Coronary artery (tissue), 2 donors: ENCODE measurements at regions not wholly inside any gene's neighbourhood (a gene's known extent, or its start where the extent isn't known, plus 50 kb on each side); places are given as distances from the start of the nearest gene placed in this dataset.

Experiments
- DNase-seq: peaks from one replicate; pipeline ENCODE4 v3.0.0-alpha.2; 2017; ENCODE audit warnings: low spot score
- H3K27ac ChIP-seq, 2 donors: fragments of 200-600 bp; sonication (generic); one replicate each; pipeline ENCODE4 v1.5.1; 2016 to 2019
- H3K4me3 ChIP-seq: fragments of 200-600 bp; sonication (generic); 2 replicates; pipeline ENCODE4 v1.5.1; 2016; ENCODE audit warnings: mild to moderate bottlenecking, moderate library complexity
- TF ChIP-seq, protein P1 (sequence below): fragments of 200-600 bp; sonication (generic); IDR thresholded peaks from one replicate; pipeline ENCODE4 v1.5.1; 2019; ENCODE audit warnings: antibody characterized with exemption

DNA sequence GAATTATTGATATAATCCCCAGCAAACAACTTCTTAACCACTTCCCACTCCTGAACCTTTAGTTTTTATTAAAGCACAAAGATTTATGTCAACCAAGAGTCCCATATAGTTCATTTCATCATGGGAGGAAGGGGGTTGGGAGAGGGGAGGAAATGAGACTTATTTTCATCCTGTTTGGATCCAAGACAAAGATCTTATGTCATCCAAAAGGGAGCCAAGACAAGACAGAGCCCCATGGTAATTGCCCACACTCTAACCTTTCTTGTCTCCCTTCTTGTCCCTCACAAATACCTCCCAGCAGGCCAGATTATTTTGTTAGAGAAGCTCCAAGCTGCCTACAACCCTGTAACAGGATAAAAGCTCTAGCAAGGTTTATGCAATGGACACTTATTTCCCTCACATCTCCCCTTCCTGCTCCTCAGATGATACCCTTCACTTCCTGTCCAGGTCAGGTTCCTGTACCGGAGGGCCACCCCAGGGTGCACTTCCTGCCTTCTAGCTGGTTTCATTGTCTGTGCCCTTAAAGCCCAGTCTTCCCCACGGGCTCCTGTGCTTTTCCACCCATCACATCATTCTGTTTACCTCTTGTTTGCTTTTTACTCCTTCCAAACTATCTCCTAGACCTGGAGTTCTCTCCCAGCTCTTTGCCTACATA is 123.7 kb upstream of the MDM1 start:
- Histone ChIP-seq H3K4me3 (no peak overlapping the region), H3K27ac (no peak overlapping the region)
- DNase-seq = no peak
- TF ChIP-seq, protein P1, sequence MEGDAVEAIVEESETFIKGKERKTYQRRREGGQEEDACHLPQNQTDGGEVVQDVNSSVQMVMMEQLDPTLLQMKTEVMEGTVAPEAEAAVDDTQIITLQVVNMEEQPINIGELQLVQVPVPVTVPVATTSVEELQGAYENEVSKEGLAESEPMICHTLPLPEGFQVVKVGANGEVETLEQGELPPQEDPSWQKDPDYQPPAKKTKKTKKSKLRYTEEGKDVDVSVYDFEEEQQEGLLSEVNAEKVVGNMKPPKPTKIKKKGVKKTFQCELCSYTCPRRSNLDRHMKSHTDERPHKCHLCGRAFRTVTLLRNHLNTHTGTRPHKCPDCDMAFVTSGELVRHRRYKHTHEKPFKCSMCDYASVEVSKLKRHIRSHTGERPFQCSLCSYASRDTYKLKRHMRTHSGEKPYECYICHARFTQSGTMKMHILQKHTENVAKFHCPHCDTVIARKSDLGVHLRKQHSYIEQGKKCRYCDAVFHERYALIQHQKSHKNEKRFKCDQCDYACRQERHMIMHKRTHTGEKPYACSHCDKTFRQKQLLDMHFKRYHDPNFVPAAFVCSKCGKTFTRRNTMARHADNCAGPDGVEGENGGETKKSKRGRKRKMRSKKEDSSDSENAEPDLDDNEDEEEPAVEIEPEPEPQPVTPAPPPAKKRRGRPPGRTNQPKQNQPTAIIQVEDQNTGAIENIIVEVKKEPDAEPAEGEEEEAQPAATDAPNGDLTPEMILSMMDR = no peak

DNA sequence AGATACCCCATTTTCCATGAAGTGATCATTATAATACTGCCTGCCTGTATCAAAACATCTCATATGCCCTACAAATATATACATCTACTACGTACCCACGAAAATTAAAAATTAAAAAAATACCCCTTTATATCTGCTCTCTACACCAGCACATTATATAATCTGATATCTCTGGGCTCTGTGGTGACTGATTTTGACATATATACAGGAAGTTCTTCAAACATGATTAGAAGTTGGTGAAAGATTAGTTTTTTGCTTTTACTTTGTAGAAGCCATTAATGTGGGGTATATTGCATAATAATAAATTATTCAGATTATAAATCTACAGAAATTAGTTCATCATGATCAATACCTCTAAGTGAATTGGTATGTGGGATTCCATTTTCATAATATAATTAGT is 126.7 kb upstream of the MDM1 start:
- no peak for DNase-seq
- no peak overlapping the region for H3K4me3 ChIP-seq
- TF ChIP-seq, protein P1 = no peak
- H3K27ac ChIP-seq = no peak overlapping the region

DNA sequence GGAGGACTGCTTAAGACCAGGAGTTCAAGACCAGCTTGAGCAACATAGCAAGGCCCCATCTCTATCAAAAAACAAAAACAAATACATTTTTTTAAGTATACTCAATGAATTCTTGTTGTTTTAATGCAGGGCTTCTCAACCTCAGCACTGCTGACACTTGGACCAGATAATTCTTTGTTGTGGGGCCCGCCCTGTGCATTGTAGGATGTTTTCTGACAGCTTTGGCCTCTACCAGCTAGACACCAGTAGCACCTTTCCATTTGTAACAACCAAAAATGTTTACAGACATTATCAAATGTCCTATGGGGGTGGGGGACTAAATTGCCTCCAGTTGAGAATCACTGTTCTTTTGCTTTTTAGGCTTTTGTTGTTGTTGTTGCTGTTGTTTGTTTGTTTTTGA is 128.1 kb upstream of the MDM1 start:
- no peak overlapping the region for H3K4me3 ChIP-seq
- H3K27ac ChIP-seq = no peak overlapping the region
- TF ChIP-seq, protein P1 = no peak
- no peak for DNase-seq

- no peak overlapping the region for H3K27ac ChIP-seq
- no peak overlapping the region for H3K4me3 ChIP-seq
- TF ChIP-seq, protein P1 = no peak
- no peak for DNase-seq
These were observed 129.5 kb upstream of the MDM1 start for GRCh38 chr12:68461645-68462044.

GRCh38 chr12:68462803-68463202 is 130.6 kb upstream of the MDM1 start:
- H3K27ac ChIP-seq = no peak overlapping the region
- TF ChIP-seq, protein P1 = no peak
- no peak for DNase-seq
- H3K4me3 ChIP-seq = no peak overlapping the region

DNA sequence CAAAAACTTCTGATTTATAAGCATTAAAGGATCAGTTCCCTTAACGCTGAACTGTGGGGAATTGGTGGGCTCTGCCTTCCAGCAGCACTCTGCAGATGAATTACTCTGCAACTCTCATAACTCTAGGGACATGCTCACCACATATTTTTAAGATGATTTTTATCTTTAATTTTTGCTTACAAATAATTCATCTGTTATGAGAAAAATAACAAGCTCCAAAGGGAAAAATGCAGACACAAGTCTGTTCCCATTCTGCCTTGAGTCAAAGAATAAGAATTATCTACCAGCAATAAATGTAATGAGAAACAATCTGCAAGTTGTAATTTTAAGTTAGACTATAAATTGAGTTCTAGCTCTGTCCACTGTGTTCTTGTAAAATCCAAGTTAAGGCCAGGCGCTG is 133.1 kb upstream of the MDM1 start:
- H3K27ac ChIP-seq = no peak overlapping the region

GRCh38 chr12:68467514-68467913 is 135.4 kb upstream of the MDM1 start:
- Histone ChIP-seq H3K4me3 (no peak overlapping the region), H3K27ac (no peak overlapping the region)
- TF ChIP-seq, protein P1 = no peak
- DNase-seq = no peak

More for the DNA sequence above, 133.1 kb upstream of the MDM1 start:
- H3K4me3 ChIP-seq = no peak overlapping the region
- TF ChIP-seq, protein P1 = no peak
- DNase-seq = no peak
